Bronchial epithelial cell (primary cell): ENCODE measurements at regions not wholly inside any gene's neighbourhood (a gene's known extent, or its start where the extent isn't known, plus 50 kb on each side); places are given as distances from the start of the nearest gene placed in this dataset.

Experiments
- DNase-seq: peaks from one replicate; pipeline ENCODE4 v3.0.0-alpha.2; 2010; ENCODE audit warnings: low read depth
- FAIRE-seq: peaks from 2 replicates; lab custom pipeline; 2011; peaks lifted over from hg19 to GRCh38; lab: Jason Lieb, UNC
- H3K27me3 ChIP-seq: 2 replicates; pipeline ENCODE4 v1.5.1; 2011; ENCODE audit warnings: low read length; ENCODE audit not compliant: control insufficient read depth, insufficient read depth
- H3K36me3 ChIP-seq: 2 replicates; pipeline ENCODE4 v1.5.1; 2011; ENCODE audit warnings: low read length; ENCODE audit not compliant: control insufficient read depth, insufficient read depth
- H3K4me3 ChIP-seq: 2 replicates; pipeline ENCODE4 v1.5.1; 2011; ENCODE audit warnings: mild to moderate bottlenecking, low read depth, low read length, control low read depth
- TF ChIP-seq, protein P1 (sequence below): IDR thresholded peaks from 2 replicates; pipeline ENCODE4 v1.5.1; 2011; ENCODE audit warnings: mild to moderate bottlenecking, moderate library complexity, low read length, control low read depth, inconsistent platforms; ENCODE audit not compliant: insufficient read depth, severe bottlenecking

DNA sequence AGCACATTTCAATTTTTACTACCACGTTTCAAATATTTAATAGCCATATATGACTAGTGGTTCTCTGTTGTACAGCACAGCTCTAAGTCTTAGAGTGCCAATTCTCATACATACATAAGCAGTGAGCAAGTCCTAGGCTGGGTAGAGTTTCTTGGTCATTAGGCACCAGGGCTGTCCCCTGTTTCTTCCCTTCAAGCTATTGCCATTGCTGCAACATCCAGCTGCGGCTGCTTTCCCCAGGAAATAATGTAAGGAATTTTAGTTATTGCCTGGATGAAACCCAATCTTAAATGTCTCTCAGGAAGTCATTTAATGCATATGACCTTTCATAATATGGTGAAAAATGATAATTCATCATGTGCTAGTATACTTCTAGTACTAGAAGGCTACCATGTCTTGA lies 74.1 kb upstream of the PPP3CA start:
- DNase-seq: no peak
- Histone ChIP-seq H3K4me3 (no peak overlapping the region), H3K36me3 (no peaks in the 10 kb centered on the region), H3K27me3 (no peaks in the 10 kb centered on the region)
- FAIRE-seq: no peak
- TF ChIP-seq, protein P1, sequence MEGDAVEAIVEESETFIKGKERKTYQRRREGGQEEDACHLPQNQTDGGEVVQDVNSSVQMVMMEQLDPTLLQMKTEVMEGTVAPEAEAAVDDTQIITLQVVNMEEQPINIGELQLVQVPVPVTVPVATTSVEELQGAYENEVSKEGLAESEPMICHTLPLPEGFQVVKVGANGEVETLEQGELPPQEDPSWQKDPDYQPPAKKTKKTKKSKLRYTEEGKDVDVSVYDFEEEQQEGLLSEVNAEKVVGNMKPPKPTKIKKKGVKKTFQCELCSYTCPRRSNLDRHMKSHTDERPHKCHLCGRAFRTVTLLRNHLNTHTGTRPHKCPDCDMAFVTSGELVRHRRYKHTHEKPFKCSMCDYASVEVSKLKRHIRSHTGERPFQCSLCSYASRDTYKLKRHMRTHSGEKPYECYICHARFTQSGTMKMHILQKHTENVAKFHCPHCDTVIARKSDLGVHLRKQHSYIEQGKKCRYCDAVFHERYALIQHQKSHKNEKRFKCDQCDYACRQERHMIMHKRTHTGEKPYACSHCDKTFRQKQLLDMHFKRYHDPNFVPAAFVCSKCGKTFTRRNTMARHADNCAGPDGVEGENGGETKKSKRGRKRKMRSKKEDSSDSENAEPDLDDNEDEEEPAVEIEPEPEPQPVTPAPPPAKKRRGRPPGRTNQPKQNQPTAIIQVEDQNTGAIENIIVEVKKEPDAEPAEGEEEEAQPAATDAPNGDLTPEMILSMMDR: no peak

DNA sequence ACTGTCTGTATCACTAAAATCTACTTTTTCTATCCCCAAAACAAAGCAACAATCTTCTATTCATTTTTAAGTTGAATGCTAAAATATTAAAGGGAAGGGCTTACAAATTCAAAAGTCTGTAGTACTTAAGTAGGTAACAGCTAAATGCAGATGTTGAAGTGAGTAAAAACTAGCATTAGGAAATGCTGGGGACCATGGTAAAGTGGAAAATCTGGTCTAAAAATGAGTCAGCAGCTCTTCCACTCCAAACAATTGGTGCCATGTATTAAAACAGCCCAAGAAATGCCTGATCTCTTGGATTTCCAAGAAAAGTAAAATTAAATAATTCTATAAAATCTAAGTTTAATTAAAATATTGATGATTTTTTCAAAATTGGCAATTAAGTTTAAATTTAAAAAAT lies 73.3 kb upstream of the PPP3CA start:
- FAIRE-seq (no peak), DNase-seq (peak; percentile 61)
- Histone ChIP-seq H3K4me3 (no peak overlapping the region), H3K36me3 (no peaks in the 10 kb centered on the region), H3K27me3 (no peaks in the 10 kb centered on the region)
- TF ChIP-seq, protein P1: no peak

DNA sequence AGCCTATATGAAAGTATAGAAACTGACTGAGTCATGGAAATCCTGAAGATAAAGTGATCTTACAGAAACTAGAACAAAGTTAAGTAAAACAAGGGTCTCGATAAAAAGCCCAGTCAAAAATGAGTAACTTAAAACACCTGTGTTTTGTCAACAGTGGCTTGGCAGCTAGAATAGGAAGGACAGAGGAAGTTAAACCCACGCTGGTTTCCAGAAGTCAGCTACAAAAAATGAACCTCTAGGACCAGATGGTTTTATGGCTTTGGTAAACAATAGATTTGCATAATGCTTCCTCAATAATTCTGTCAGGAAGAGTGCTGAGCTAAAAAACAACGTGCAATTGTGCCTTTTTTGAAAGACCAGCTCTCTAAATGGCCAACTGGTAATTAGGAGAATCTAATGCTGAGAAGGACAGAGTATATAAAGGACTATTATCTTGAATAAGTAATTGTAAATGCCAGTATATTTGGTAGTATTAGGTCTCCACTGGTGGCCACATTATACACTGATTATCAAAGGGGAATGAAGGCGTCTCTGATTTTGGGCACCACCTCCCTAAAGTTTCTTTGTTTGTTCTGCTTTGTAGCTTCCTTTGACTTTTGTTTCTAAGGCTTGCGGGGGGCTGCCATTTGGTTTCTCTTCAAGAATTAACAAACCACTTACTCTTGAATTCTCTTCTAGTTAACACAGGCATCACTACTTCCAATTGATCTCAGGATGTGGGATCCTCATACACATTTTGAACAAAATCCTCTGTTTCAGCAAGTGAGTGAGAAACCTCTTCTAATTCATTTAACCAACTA lies 72.2 kb upstream of the PPP3CA start:
- H3K27me3 ChIP-seq: no peaks in the 10 kb centered on the region
- TF ChIP-seq, protein P1: no peak
- FAIRE-seq (no peak), DNase-seq (peak; percentile 9)
- H3K4me3 ChIP-seq: no peak overlapping the region
- H3K36me3 ChIP-seq: no peaks in the 10 kb centered on the region

DNA sequence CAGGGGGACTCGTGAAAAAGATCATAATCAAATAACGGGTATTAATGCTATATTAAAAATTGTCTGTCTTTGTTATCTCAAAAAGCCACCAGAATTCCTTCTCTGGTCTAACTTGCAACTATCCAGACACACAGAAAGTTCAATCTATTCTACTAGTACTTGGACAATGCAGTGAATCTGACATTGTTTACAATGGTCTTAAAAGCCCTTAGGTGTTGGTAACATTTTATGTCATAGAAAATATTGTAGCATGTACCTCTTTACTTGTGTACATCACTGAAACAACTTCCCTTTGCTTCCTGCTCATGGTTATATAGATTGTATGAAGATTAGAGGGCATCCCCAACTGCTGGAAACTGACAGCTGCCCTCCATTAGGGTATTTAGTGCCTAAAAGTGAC lies 71.1 kb upstream of the PPP3CA start:
- FAIRE-seq: no peak
- H3K27me3 ChIP-seq: no peaks in the 10 kb centered on the region
- no peaks in the 10 kb centered on the region for H3K36me3 ChIP-seq
- TF ChIP-seq, protein P1: no peak
- no peak overlapping the region for H3K4me3 ChIP-seq
- DNase-seq: no peak

DNA sequence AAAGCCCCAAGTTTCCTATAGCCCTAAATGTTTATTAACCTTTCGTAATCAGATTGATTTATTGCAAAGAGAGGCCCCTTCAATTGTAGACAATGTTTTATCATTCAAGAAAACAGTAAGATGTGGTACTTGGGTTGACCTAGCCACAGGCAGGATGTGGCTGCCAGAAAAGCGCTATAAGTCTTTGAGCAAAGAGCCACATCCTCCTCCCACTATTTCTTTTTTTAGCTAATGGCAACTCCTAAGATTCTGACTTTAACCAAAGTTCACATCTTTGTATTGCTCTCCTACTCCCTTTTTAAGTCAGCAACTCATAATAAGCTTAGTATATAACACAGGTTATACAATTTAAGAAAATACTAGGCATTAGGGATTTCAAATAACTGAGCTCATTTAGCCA lies 70.7 kb upstream of the PPP3CA start:
- no peak for DNase-seq
- TF ChIP-seq, protein P1: no peak
- no peak for FAIRE-seq
- Histone ChIP-seq H3K27me3 (no peaks in the 10 kb centered on the region), H3K36me3 (no peaks in the 10 kb centered on the region), H3K4me3 (no peak overlapping the region)

DNA sequence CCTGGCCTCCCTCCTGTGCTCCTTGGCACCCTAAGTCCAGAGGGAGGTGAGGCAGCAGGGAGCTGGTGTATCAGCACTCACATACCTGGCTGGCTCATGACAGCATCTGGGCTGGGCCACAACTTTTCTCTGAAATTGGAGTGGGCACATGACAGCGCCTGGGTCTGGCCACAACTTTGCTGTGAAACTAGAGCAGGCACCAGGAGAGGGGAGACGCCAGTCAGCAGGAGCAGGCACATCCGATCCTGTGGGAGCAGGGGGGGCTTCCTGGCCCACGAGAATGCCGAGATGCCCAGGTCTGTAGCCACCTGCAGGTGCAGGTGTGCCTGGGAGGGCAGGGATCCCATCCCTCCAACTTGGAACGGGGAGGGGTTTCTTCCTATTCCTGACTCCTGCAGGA lies 69.7 kb upstream of the PPP3CA start:
- Histone ChIP-seq H3K4me3 (no peak overlapping the region), H3K36me3 (no peaks in the 10 kb centered on the region), H3K27me3 (no peaks in the 10 kb centered on the region)
- peak; percentile 7 for FAIRE-seq
- no peak for DNase-seq
- TF ChIP-seq, protein P1: no peak
